AG04450 (cell line): ENCODE measurements at regions not wholly inside any gene's neighbourhood (a gene's known extent, or its start where the extent isn't known, plus 50 kb on each side); places are given as distances from the start of the nearest gene placed in this dataset.

Experiments
- CTCF ChIA-PET: fragments of 300-600, 350-600 bp; formaldehyde crosslinking; extraction: SDS; loops from one replicate; lab custom pipeline; 2022; ENCODE audit warnings: antibody characterized with exemption, inconsistent platforms; lab: Charles Lee
- POLR2A ChIA-PET: fragments of 350-600 bp; formaldehyde crosslinking; extraction: SDS; loops from one replicate; lab custom pipeline; 2021; ENCODE audit warnings: antibody characterized with exemption, inconsistent platforms; lab: Yijun Ruan, JAX
- DNase-seq: peaks from one replicate; pipeline ENCODE4 v3.0.0-alpha.2; 2011; ENCODE audit warnings: low read depth, low spot score
- H3K27ac ChIP-seq: one replicate; pipeline ENCODE4 v1.5.1; 2012; ENCODE audit warnings: low read depth, low read length, control low read depth
- H3K27me3 ChIP-seq: one replicate; pipeline ENCODE4 v1.6.0; 2012; ENCODE audit warnings: low read length; ENCODE audit not compliant: control insufficient read depth, insufficient read depth
- H3K4me3 ChIP-seq: 2 replicates; pipeline ENCODE4 v1.5.1; 2011; ENCODE audit warnings: mild to moderate bottlenecking, low read depth, low read length, control low read depth
- H3K9me3 ChIP-seq: 2 replicates; pipeline ENCODE4 v1.5.1; 2012; ENCODE audit warnings: low read length; ENCODE audit not compliant: control insufficient read depth, insufficient read depth
- CTCF ChIP-seq: IDR thresholded peaks from 2 replicates; pipeline ENCODE4 v1.5.1; 2011; ENCODE audit warnings: low read depth, low read length, control low read depth, inconsistent platforms

DNA sequence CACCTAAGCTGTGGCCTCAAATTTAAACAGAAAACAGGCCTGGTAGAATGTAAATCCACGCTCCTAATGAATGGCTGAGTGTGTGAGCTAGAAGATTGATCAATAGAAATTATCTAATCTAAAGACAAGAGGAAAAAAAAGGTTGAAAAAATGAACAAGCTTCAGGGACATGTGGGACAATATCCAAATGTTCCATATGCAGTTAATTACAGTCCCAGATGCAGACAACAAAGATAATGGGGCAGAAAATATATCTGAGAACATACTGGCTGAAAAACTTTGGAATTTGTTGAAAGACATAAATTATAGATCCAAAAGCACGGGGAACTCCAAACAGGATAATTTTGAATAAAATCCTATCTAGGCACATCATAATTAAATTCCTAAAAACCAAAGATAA is 186.7 kb upstream of the SIX2 start:
- no peaks in the 10 kb centered on the region; the same call in 1 of the 2 replicates for H3K9me3 ChIP-seq
- DNase-seq = no peak
- ChIA-PET POLR2A (no interaction called here), CTCF (no interaction called here)
- no peak overlapping the region for H3K4me3 ChIP-seq
- peaks cover 6% of the 10 kb centered on the region for H3K27me3 ChIP-seq
- no peak for TF ChIP-seq CTCF
- no peak overlapping the region for H3K27ac ChIP-seq

- Histone ChIP-seq H3K27me3 (peaks cover 6% of the 10 kb centered on the region), H3K27ac (no peak overlapping the region), H3K4me3 (no peak overlapping the region), H3K9me3 (no peaks in the 10 kb centered on the region; the same call in 1 of the 2 replicates)
- DNase-seq = no peak
- TF ChIP-seq CTCF = no peak
- POLR2A ChIA-PET = no interaction called here
- CTCF ChIA-PET = interaction anchor here (0.8 kb wide), 2 partner anchors 213 to 413 kb away, joined by 3 read pairs; no protein-coding TSS in a partner anchor
Measured at GRCh38 chr2:45194596-45194995, 185.3 kb upstream of the SIX2 start.

DNA sequence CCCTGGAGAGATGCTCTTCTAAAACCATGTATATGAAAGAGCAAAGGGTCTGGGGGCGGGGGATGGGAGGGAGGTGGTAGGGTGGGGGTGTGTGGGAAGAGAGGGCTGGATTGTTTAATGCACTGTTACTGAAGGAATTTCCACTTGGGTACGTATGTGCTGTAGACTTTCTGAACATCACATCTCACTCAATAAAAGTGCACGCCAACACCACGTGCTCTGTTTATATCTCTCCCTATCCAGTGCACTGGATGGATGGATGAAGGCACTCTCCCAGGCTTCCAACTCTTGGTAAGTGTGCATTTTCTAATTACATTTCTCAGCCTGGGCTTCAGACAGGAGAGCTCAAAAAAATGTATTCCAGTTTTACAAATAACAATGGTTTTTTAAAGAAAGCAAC is 184.3 kb upstream of the SIX2 start:
- Histone ChIP-seq H3K27me3 (peaks cover 6% of the 10 kb centered on the region), H3K27ac (no peak overlapping the region), H3K4me3 (no peak overlapping the region), H3K9me3 (no peaks in the 10 kb centered on the region; the same call in 1 of the 2 replicates)
- no peak for DNase-seq
- TF ChIP-seq CTCF = no peak
- POLR2A ChIA-PET = no interaction called here
- CTCF ChIA-PET = interaction anchor here (0.8 kb wide), 1 partner anchor 212 kb away, joined by 3 read pairs; no protein-coding TSS in a partner anchor

DNA sequence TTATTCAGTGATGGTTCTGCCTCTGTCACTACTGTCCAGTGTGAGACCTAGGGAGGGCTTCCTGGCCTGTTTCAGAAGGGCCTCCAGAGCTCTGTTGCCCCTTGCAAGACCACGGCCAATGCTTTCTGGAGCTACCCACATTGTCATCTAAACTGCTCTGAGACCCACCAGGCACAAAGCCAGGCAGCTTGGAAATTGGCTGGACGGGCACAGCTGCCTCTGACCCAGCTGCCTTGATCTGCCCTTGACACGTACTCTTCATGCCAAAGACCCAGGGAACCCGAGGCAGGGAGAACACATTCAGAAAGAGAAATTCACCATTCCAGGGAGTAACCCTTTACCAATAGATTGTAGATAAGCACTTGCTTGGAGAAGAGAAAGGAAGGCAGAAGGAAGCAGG is 183.7 kb upstream of the SIX2 start:
- no peak overlapping the region for H3K27ac ChIP-seq
- no peak overlapping the region for H3K4me3 ChIP-seq
- ChIA-PET POLR2A (no interaction called here), CTCF (no interaction called here)
- no peak for TF ChIP-seq CTCF
- no peaks in the 10 kb centered on the region; the same call in 1 of the 2 replicates for H3K9me3 ChIP-seq
- peaks cover 6% of the 10 kb centered on the region for H3K27me3 ChIP-seq
- no peak for DNase-seq

- Histone ChIP-seq H3K4me3 (no peak overlapping the region), H3K27me3 (peaks cover 6% of the 10 kb centered on the region), H3K27ac (no peak overlapping the region), H3K9me3 (no peaks in the 10 kb centered on the region; the same call in 1 of the 2 replicates)
- no peak for TF ChIP-seq CTCF
- DNase-seq = no peak
- CTCF ChIA-PET = no interaction called here
- POLR2A ChIA-PET = no interaction called here
Measured at GRCh38 chr2:45192481-45192880, 183.2 kb upstream of the SIX2 start.
